ENCODE measurements at regions not wholly inside any gene's neighbourhood (a gene's known extent, or its start where the extent isn't known, plus 50 kb on each side); places are given as distances from the start of the nearest gene placed in this dataset.
A peak's percentile ranks its signal among the peaks of the same experiment; 100 is the strongest.

GRCh38 chr1:118339400-118340124, 154.5 kb upstream of the SPAG17 start:
- H3K4me3 ChIP-seq (ENCODE audit: control insufficient read depth, low read depth, low read length) = no peak overlapping the region
- TF ChIP-seq CTCF (IDR thresholded peaks at IDR 0.05; ENCODE audit: control insufficient read depth, insufficient read depth, low read depth, low read length, missing control alignments) = no peak
- no peak for DNase-seq (ENCODE audit: low read depth)

GRCh38 chr1:118338936-118339335, 153.9 kb upstream of the SPAG17 start:
- no peak for TF ChIP-seq CTCF (IDR thresholded peaks at IDR 0.05; ENCODE audit: control insufficient read depth, insufficient read depth, low read depth, low read length, missing control alignments)
- no peak for DNase-seq (ENCODE audit: low read depth)
- H3K4me3 ChIP-seq (ENCODE audit: control insufficient read depth, low read depth, low read length) = no peak overlapping the region

- no peak for TF ChIP-seq CTCF (IDR thresholded peaks at IDR 0.05; ENCODE audit: control insufficient read depth, insufficient read depth, low read depth, low read length, missing control alignments)
- DNase-seq (ENCODE audit: low read depth) = no peak
These were observed 152.3 kb upstream of the SPAG17 start for GRCh38 chr1:118337346-118337745.

GRCh38 chr1:118335331-118335732, 150.3 kb upstream of the SPAG17 start:
- no peak overlapping the region for H3K4me3 ChIP-seq (ENCODE audit: control insufficient read depth, low read depth, low read length)
- DNase-seq (ENCODE audit: low read depth) = peak; percentile 39

More at GRCh38 chr1:118337346-118337745, 152.3 kb upstream of the SPAG17 start:
- no peak overlapping the region for H3K4me3 ChIP-seq (ENCODE audit: control insufficient read depth, low read depth, low read length)

GRCh38 chr1:118334506-118334905, 149.5 kb upstream of the SPAG17 start:
- TF ChIP-seq CTCF (IDR thresholded peaks at IDR 0.05; ENCODE audit: control insufficient read depth, insufficient read depth, low read depth, low read length, missing control alignments) = no peak
- no peak for DNase-seq (ENCODE audit: low read depth)
- H3K4me3 ChIP-seq (ENCODE audit: control insufficient read depth, low read depth, low read length) = no peak overlapping the region

More at GRCh38 chr1:118335331-118335732, 150.3 kb upstream of the SPAG17 start:
- no peak for TF ChIP-seq CTCF (IDR thresholded peaks at IDR 0.05; ENCODE audit: control insufficient read depth, insufficient read depth, low read depth, low read length, missing control alignments)

GRCh38 chr1:118333601-118334210, 148.7 kb upstream of the SPAG17 start:
- no peak for DNase-seq (ENCODE audit: low read depth)
- TF ChIP-seq CTCF (IDR thresholded peaks at IDR 0.05; ENCODE audit: control insufficient read depth, insufficient read depth, low read depth, low read length, missing control alignments) = no peak
- H3K4me3 ChIP-seq (ENCODE audit: control insufficient read depth, low read depth, low read length) = no peak overlapping the region
